ENCODE measurements at regions not wholly inside any gene's neighbourhood (a gene's known extent, or its start where the extent isn't known, plus 50 kb on each side); places are given as distances from the start of the nearest gene placed in this dataset.

DNA sequence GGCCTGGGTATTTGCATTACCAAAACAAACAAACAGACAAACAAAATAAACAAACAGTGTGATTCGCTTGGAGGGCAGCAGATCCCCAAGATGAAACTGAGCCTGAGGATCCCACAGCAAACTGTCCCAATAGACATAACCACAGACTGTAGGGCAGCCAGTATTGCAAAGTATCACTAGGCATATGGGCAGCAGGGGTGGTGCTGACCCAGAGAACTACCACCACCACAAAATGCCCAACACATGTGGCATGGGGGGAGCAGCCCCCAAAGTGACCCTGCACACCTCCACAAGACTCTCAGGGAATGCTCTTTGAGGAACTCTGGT, 330.1 kb downstream of the CYRIA start:
- H3K4me3 Mint-ChIP-seq = no peak overlapping the region
- ChIA-PET CTCF (no interaction called here), POLR2A (no interaction called here)
- intact Hi-C loops (cut with micrococcal nuclease) = no loop called here
- ATAC-seq (ENCODE audit: low read depth) = no peak
- H3K27me3 Mint-ChIP-seq = peaks cover 4% of the 10 kb centered on the region
- no peak for DNase-seq
- no peaks in the 10 kb centered on the region for H3K4me1 Mint-ChIP-seq
- no peak overlapping the region for H3K27ac Mint-ChIP-seq
- peaks cover 19% of the 10 kb centered on the region for H3K9me3 Mint-ChIP-seq
- H3K36me3 Mint-ChIP-seq (ENCODE audit: low read depth) = no peaks in the 10 kb centered on the region
- TF ChIP-seq, protein P1, sequence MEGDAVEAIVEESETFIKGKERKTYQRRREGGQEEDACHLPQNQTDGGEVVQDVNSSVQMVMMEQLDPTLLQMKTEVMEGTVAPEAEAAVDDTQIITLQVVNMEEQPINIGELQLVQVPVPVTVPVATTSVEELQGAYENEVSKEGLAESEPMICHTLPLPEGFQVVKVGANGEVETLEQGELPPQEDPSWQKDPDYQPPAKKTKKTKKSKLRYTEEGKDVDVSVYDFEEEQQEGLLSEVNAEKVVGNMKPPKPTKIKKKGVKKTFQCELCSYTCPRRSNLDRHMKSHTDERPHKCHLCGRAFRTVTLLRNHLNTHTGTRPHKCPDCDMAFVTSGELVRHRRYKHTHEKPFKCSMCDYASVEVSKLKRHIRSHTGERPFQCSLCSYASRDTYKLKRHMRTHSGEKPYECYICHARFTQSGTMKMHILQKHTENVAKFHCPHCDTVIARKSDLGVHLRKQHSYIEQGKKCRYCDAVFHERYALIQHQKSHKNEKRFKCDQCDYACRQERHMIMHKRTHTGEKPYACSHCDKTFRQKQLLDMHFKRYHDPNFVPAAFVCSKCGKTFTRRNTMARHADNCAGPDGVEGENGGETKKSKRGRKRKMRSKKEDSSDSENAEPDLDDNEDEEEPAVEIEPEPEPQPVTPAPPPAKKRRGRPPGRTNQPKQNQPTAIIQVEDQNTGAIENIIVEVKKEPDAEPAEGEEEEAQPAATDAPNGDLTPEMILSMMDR (IDR thresholded peaks at IDR 0.05) = no peak

DNA sequence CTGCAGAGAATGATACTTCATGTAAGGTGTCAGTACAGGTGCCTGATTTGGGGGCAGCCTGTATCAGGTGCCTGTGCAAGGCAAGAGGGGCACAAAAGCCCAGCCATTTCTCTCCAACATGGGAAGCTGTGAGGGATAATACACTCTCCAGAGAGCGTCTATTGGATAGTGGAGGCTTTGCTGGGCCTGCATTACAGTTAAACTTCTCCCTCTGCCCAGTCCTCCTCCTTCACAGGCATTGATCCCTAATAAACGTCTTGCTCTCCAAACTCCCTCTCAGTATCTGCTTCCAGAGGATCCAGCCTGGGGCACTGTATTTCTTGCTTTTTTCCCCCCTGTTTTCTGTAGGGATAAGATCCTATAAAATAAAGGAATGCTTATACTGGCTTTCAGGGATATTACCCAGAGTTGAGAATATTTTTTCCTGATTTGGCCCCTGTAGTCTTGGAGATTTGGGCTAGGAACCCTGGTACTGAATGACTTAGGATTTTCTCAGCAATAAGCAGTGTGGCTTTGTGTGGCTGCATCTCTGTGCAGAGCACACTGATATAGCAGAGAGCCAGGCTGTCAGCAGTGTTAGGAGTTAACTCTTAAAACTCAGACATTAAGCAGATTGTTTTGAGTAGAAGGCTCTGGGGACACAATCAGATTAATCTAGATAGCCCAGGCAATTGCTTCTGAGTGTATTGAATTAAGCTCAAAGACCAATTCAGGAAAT, 330.6 kb downstream of the CYRIA start:
- H3K36me3 Mint-ChIP-seq (ENCODE audit: low read depth) = no peaks in the 10 kb centered on the region
- H3K27ac Mint-ChIP-seq = no peak overlapping the region
- H3K27me3 Mint-ChIP-seq = peaks cover 4% of the 10 kb centered on the region

DNA sequence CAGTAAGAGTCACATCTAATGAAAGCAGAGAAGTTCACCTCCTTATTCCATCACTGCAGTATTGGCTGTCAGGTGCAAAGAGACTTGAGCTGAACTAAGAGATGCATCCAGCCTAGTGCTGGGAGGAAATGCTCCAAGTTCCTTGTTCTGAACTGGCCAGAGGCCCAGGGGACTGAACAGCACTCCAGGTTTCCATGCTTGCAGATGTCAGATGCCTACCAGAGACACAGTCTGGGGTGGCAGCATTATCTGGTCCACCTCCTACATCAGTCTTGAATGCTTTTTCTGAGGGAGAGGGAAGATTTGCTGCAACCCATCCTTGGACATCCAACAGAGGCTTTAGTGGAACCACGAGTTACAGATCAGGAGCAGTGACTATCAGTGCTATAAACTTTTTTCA, 331.3 kb downstream of the CYRIA start:
- Mint-ChIP-seq H3K36me3 (ENCODE audit: low read depth) (no peaks in the 10 kb centered on the region), H3K4me1 (no peaks in the 10 kb centered on the region), H3K27ac (no peak overlapping the region), H3K27me3 (peaks cover 4% of the 10 kb centered on the region), H3K4me3 (no peak overlapping the region), H3K9me3 (peaks cover 10% of the 10 kb centered on the region)
- TF ChIP-seq, protein P1 (IDR thresholded peaks at IDR 0.05) = no peak
- ATAC-seq (ENCODE audit: low read depth) (no peak), DNase-seq (no peak)
- CTCF ChIA-PET = no interaction called here
- POLR2A ChIA-PET = no interaction called here
- intact Hi-C loops (cut with micrococcal nuclease) = no loop called here

More for the DNA sequence above, 330.6 kb downstream of the CYRIA start:
- H3K4me3 Mint-ChIP-seq = no peak overlapping the region
- CTCF ChIA-PET = no interaction called here
- no peaks in the 10 kb centered on the region for H3K4me1 Mint-ChIP-seq
- TF ChIP-seq, protein P1 (IDR thresholded peaks at IDR 0.05) = no peak
- ATAC-seq (ENCODE audit: low read depth) = no peak
- intact Hi-C loops (cut with micrococcal nuclease) = no loop called here
- H3K9me3 Mint-ChIP-seq = peaks cover 16% of the 10 kb centered on the region
- POLR2A ChIA-PET = no interaction called here
- no peak for DNase-seq

DNA sequence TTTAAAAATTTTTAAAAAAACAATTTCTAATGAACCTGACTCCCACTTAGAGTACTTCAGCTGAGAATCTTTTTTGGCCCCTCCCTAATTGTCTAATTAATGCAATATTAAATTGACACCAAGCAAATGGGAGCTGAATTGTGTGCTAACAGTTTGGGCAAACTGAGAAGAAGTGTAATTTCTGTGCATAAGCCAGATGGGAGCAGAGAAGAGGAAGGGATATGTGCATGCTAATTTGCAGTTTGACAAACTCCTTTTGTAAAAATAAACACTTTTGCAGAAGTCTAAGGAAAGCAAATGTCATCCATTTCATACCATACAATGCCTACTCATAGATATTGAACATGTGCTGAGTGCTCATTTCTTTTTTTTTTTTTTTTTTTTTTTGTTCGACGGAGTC, 332.0 kb downstream of the CYRIA start:
- Mint-ChIP-seq H3K27ac (no peak overlapping the region), H3K4me3 (no peak overlapping the region), H3K27me3 (peaks cover 4% of the 10 kb centered on the region), H3K9me3 (peaks cover 4% of the 10 kb centered on the region), H3K36me3 (ENCODE audit: low read depth) (no peaks in the 10 kb centered on the region), H3K4me1 (no peaks in the 10 kb centered on the region)
- TF ChIP-seq, protein P1 (IDR thresholded peaks at IDR 0.05) = no peak
- ChIA-PET POLR2A (no interaction called here), CTCF (no interaction called here)
- intact Hi-C loops (cut with micrococcal nuclease) = no loop called here
- ATAC-seq (ENCODE audit: low read depth) = no peak
- DNase-seq = no peak

DNA sequence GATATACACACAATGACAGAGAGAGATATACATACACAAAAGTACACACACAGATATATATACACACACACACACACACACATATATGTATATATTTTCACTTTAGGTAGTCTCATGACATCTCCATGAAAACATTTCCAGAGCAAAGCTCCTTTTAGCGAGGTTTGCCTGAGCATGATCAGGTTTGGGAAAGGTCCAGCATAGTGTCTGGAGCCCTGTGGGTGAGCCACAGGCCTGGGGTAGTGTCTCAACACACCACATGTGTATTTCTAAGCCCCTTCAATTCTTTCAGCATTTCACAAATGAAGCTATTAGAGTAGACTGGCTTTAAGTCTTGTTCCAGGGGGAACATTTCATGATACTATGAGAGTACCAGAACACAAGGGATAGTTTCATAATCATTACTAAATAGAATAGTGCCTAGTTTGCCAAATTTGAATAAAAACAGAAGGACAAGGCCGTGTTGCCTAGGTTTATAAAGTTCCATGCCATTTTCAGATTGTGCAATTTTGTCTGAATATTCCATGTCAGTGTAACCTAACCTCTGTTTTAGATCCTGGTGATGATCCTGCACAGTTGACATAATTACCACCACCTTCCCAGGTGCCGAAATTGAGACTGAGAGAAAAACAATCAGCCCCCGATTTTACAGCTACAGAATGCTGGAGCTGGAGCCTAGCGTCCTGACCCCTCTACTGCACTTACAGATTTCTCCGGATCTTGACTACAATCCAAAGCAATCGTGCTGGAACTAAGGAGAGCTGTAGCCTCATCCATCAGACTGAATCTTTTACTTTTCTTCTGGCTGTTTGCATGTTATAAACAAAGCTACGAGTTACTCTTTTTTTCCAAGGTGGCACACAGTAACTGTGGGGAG, 332.7 kb downstream of the CYRIA start:
- Mint-ChIP-seq H3K27me3 (peaks cover 4% of the 10 kb centered on the region), H3K4me1 (no peaks in the 10 kb centered on the region), H3K9me3 (no peaks in the 10 kb centered on the region), H3K27ac (no peak overlapping the region), H3K36me3 (ENCODE audit: low read depth) (no peaks in the 10 kb centered on the region), H3K4me3 (no peak overlapping the region)
- TF ChIP-seq, protein P1 (IDR thresholded peaks at IDR 0.05) = no peak
- intact Hi-C loops (cut with micrococcal nuclease) = no loop called here
- ATAC-seq (ENCODE audit: low read depth) (no peak), DNase-seq (no peak)
- ChIA-PET CTCF (no interaction called here), POLR2A (no interaction called here)

Data from activated B cell treated with CpG ODN at 0.5 μM for 24 hours (primary cell).